H1 (cell line): ENCODE measurements at regions not wholly inside any gene's neighbourhood (a gene's known extent, or its start where the extent isn't known, plus 50 kb on each side); places are given as distances from the start of the nearest gene placed in this dataset.

Experiments used
- CTCF ChIA-PET: fragments of 300-600 bp; sonication (Branson Sonifier 250); formaldehyde crosslinking; loops from one replicate; lab custom pipeline; 2021; ENCODE audit not compliant: partially characterized antibody; lab: Charles Lee
- POLR2A ChIA-PET: fragments of 300-600 bp; sonication (Branson Sonifier 250); formaldehyde crosslinking; loops from one replicate; lab custom pipeline; 2021; ENCODE audit warnings: inconsistent platforms; ENCODE audit not compliant: partially characterized antibody; lab: Charles Lee
- DNase-seq, 2 experiments: peaks; one replicate each; pipeline versions ENCODE4 v3.0.0 to v3.0.0-alpha.2; 2010 to 2022; ENCODE audit warnings: low spot score in 2 of 2, low read depth in 1 of 2, mixed read lengths in 1 of 2
- FAIRE-seq: peaks from 2 replicates; lab custom pipeline; 2011; peaks lifted over from hg19 to GRCh38; lab: Jason Lieb, UNC
- H2AFZ ChIP-seq: 2 replicates; pipeline ENCODE4 v1.8.1; 2012; ENCODE audit warnings: low read length, inconsistent platforms
- H2AK5ac ChIP-seq: 2 replicates; pipeline ENCODE4 v1.6.1; 2013; ENCODE audit warnings: low read depth, low read length
- H2BK120ac ChIP-seq: replicated peaks from 2 replicates; pipeline ENCODE3; 2013; ENCODE audit warnings: low read depth, low read length, inconsistent platforms
- H2BK12ac ChIP-seq: 2 replicates; pipeline ENCODE4 v1.6.1; 2013; ENCODE audit warnings: low read depth, low read length
- H2BK15ac ChIP-seq: 2 replicates; pipeline ENCODE4 v1.6.1; 2013; ENCODE audit warnings: low read length
- H2BK20ac ChIP-seq: 2 replicates; pipeline ENCODE4 v1.6.1; 2013; ENCODE audit warnings: low read length
- H2BK5ac ChIP-seq: 2 replicates; pipeline ENCODE4 v1.6.1; 2013; ENCODE audit warnings: low read depth, low read length
- H3K14ac ChIP-seq: 2 replicates; pipeline ENCODE4 v1.6.1; 2013; ENCODE audit warnings: inconsistent platforms; ENCODE audit not compliant: insufficient read length
- H3K18ac ChIP-seq: 2 replicates; pipeline ENCODE4 v1.6.1; 2013; ENCODE audit warnings: low read length; ENCODE audit errors: extremely low read depth
- H3K23ac ChIP-seq: 2 replicates; pipeline ENCODE4 v1.6.1; 2013; ENCODE audit warnings: inconsistent platforms; ENCODE audit not compliant: insufficient read length
- H3K23me2 ChIP-seq: 2 replicates; pipeline ENCODE4 v1.6.1; 2013; ENCODE audit warnings: low read depth, low read length
- H3K27ac ChIP-seq: 2 replicates; pipeline ENCODE4 v1.6.1; 2011; ENCODE audit warnings: low read depth, low read length, inconsistent platforms
- H3K27me3 ChIP-seq, 4 experiments: replicated peaks in 1 of 4; 1 replicate in 1 of 4; 2 replicates in 3 of 4; pipeline versions ENCODE4 v1.6.1 to v1.8.1; 2011 to 2013; ENCODE audit warnings: low read length in 3 of 4, mild to moderate bottlenecking in 3 of 4, inconsistent platforms in 2 of 4, mixed read lengths in 2 of 4, moderate library complexity in 1 of 4; ENCODE audit not compliant: control insufficient read depth in 3 of 4, insufficient read depth in 3 of 4; ENCODE audit errors: extremely low read depth in 1 of 4
- H3K36me3 ChIP-seq, 4 experiments: 2 replicates each; pipeline versions ENCODE4 v1.6.1 to v1.8.1; 2011 to 2013; ENCODE audit warnings: mild to moderate bottlenecking in 4 of 4, low read length in 3 of 4, moderate library complexity in 2 of 4, control low read depth in 1 of 4, inconsistent platforms in 1 of 4; ENCODE audit not compliant: insufficient read depth in 4 of 4, control insufficient read depth in 2 of 4
- H3K4ac ChIP-seq: replicated peaks from 2 replicates; pipeline ENCODE3; 2013; ENCODE audit warnings: low read length, low read depth, mixed read lengths, inconsistent platforms; ENCODE audit not compliant: insufficient read length
- H3K4me1 ChIP-seq, 4 experiments: replicated peaks in 1 of 4; 1 replicate in 1 of 4; 2 replicates in 3 of 4; pipeline versions ENCODE4 v1.6.1 to v1.8.1; 2011 to 2013; ENCODE audit warnings: low read length in 3 of 4, inconsistent platforms in 2 of 4, mixed read lengths in 1 of 4; ENCODE audit not compliant: insufficient read depth in 4 of 4, control insufficient read depth in 3 of 4
- H3K4me2 ChIP-seq, 2 experiments: 2 replicates each; pipeline versions ENCODE4 v1.6.1 to v1.8.1; 2011 to 2013; ENCODE audit warnings: low read depth in 2 of 2, low read length in 2 of 2, control low read depth in 1 of 2, inconsistent platforms in 1 of 2, mild to moderate bottlenecking in 1 of 2; ENCODE audit not compliant: insufficient read depth in 1 of 2
- H3K4me3 ChIP-seq, 4 experiments: fragments of 200-600, 300-600 bp in 1 of 4; sonication (generic), shearing (Covaris generic), sonication (Bioruptor Twin) in 1 of 4; 2 replicates each; pipeline versions ENCODE4 v1.5.1 to v1.8.1; 2011 to 2016; ENCODE audit warnings: low read length in 4 of 4, low read depth in 3 of 4, control low read depth in 2 of 4, inconsistent platforms in 2 of 4, mild to moderate bottlenecking in 2 of 4, mixed read lengths in 1 of 4, moderate library complexity in 1 of 4; ENCODE audit not compliant: insufficient read depth in 2 of 4; ENCODE audit errors: extremely low read depth in 1 of 4
- H3K56ac ChIP-seq: replicated peaks from 2 replicates; pipeline ENCODE3; 2013; ENCODE audit warnings: low read depth, mild to moderate bottlenecking, mixed read lengths, low read length, inconsistent platforms; ENCODE audit not compliant: insufficient read length
- H3K79me1 ChIP-seq: 2 replicates; pipeline ENCODE4 v1.6.1; 2013; ENCODE audit warnings: low read depth, low read length, control low read depth
- H3K79me2 ChIP-seq, 2 experiments: 2 replicates each; pipeline versions ENCODE4 v1.6.1 to v1.8.1; 2012 to 2013; ENCODE audit warnings: low read length in 2 of 2, mild to moderate bottlenecking in 2 of 2, inconsistent platforms in 1 of 2; ENCODE audit not compliant: insufficient read depth in 2 of 2, control insufficient read depth in 1 of 2
- H3K9ac ChIP-seq, 4 experiments: replicated peaks in 1 of 4; 1 replicate in 1 of 4; 2 replicates in 3 of 4; pipeline versions ENCODE4 v1.6.1 to v1.8.1; 2011 to 2013; ENCODE audit warnings: low read depth in 3 of 4, low read length in 3 of 4, control low read depth in 2 of 4, mild to moderate bottlenecking in 2 of 4, moderate library complexity in 2 of 4, inconsistent platforms in 1 of 4; ENCODE audit errors: extremely low read depth in 1 of 4
- H3K9me3 ChIP-seq, 2 experiments: 2 replicates each; pipeline versions ENCODE4 v1.6.1 to v1.8.1; 2012 to 2013; ENCODE audit warnings: mild to moderate bottlenecking in 2 of 2, moderate library complexity in 2 of 2, control low read depth in 1 of 2, inconsistent platforms in 1 of 2, low read depth in 1 of 2, low read length in 1 of 2, mixed read lengths in 1 of 2; ENCODE audit not compliant: insufficient read depth in 2 of 2
- H4K20me1 ChIP-seq, 2 experiments: replicated peaks in 1 of 2; 2 replicates each; pipeline versions ENCODE3 to v1.8.1; 2011 to 2013; ENCODE audit warnings: inconsistent platforms in 2 of 2, low read length in 2 of 2, mild to moderate bottlenecking in 1 of 2; ENCODE audit not compliant: insufficient read depth in 2 of 2, control insufficient read depth in 1 of 2
- H4K5ac ChIP-seq: 2 replicates; pipeline ENCODE4 v1.6.1; 2013; ENCODE audit warnings: low read length, low read depth, mixed read lengths, inconsistent platforms; ENCODE audit not compliant: insufficient read length
- H4K8ac ChIP-seq: 2 replicates; pipeline ENCODE4 v1.8.0; 2013; ENCODE audit warnings: mild to moderate bottlenecking, moderate library complexity, low read length, inconsistent platforms; ENCODE audit not compliant: insufficient read depth; ENCODE audit errors: extremely low read depth
- H4K91ac ChIP-seq: replicated peaks from 2 replicates; pipeline ENCODE3; 2013; ENCODE audit warnings: low read length, mixed read lengths, inconsistent platforms; ENCODE audit not compliant: insufficient read length
- CEBPB ChIP-seq: IDR thresholded peaks from 2 replicates; pipeline ENCODE4 v1.6.1; 2012; ENCODE audit warnings: low read depth, low read length
- EGR1 ChIP-seq: IDR thresholded peaks from 2 replicates; pipeline ENCODE4 v1.6.1; 2011; ENCODE audit warnings: low read depth, low read length, borderline replicate concordance
- HDAC2 ChIP-seq, 2 experiments: fragments of 300-600 bp in 1 of 2; sonication (generic) in 1 of 2; IDR thresholded peaks; 2 replicates each; pipeline ENCODE4 v1.6.1; 2011 to 2012; ENCODE audit warnings: low read depth in 2 of 2, low read length in 2 of 2, mild to moderate bottlenecking in 2 of 2, moderate library complexity in 2 of 2, borderline replicate concordance in 1 of 2, inconsistent platforms in 1 of 2
- RBBP5 ChIP-seq: IDR thresholded peaks from 2 replicates; pipeline ENCODE4 v1.7.1; 2012; ENCODE audit warnings: low read depth, mild to moderate bottlenecking, inconsistent platforms, low read length, moderate library complexity, borderline replicate concordance
- SAP30 ChIP-seq: fragments of 300-600 bp; sonication (generic); IDR thresholded peaks from 2 replicates; pipeline ENCODE4 v1.7.1; 2012; ENCODE audit warnings: low read length, moderate library complexity, mild to moderate bottlenecking, inconsistent platforms; ENCODE audit not compliant: insufficient read depth, insufficient replicate concordance
- SIN3A ChIP-seq, 2 experiments: IDR thresholded peaks in 1 of 2; conservative IDR thresholded peaks in 1 of 2; 2 replicates each; pipeline ENCODE4 v1.6.1; 2011 to 2012; ENCODE audit warnings: low read length in 2 of 2, improper control_type of control experiment in 1 of 2, low read depth in 1 of 2, mild to moderate bottlenecking in 1 of 2
- SP2 ChIP-seq: IDR thresholded peaks from 2 replicates; pipeline ENCODE4 v1.6.1; 2012; ENCODE audit warnings: mild to moderate bottlenecking, low read length, inconsistent platforms
- TAF7 ChIP-seq: optimal IDR thresholded peaks from 2 replicates; pipeline ENCODE3; 2011; ENCODE audit warnings: low read depth, mild to moderate bottlenecking, inconsistent platforms, low read length, moderate library complexity, borderline replicate concordance
- WGBS, 2 experiments: shearing (Covaris generic) in 1 of 2; methylation state at CpG; one replicate each; pipeline versions ENCODE4 v1.1.6 to v1.1.7; 2013 to 2015; ENCODE audit warnings: low lambda C conversion rate in 2 of 2, mixed read lengths in 2 of 2, inconsistent platforms in 1 of 2, low coverage in 1 of 2, missing lambda C conversion rate in 1 of 2; ENCODE audit not compliant: insufficient replicate concordance in 2 of 2, insufficient coverage in 1 of 2, insufficient read length in 1 of 2; ENCODE audit errors: extremely low coverage in 1 of 2, missing lambda C conversion rate in 1 of 2; 5-methylcytosine and 5-hydroxymethylcytosine counted together
- TF ChIP-seq, protein P1 (sequence below): IDR thresholded peaks from 2 replicates; pipeline ENCODE4 v1.6.1; 2012; ENCODE audit warnings: low read length, inconsistent platforms
- TF ChIP-seq, protein P2 (sequence below): IDR thresholded peaks from 2 replicates; pipeline ENCODE4 v1.6.1; 2011; ENCODE audit warnings: low read length, improper control_type of control experiment

DNA sequence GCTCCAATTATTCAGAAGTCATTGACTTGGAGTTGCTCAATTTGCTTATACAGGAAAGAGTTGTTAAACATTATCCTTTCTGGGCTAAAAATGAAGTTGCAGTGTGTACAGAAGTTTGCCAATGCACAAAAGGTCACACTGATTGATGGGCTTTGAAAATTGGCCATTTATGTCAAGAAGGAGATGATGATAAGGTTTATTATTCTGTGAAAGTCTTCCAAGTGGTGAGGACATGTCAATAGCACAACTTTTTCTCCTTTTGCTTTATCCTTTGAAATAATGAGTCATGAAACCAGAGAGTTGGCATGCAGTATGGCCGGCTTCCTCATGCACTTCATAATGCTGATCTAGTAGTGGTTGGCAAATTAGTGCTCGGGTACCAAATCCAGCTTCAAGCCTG, 848.5 kb upstream of the WWC1 start:
- Histone ChIP-seq H2AK5ac (no peak overlapping the region), H2BK12ac (no peak overlapping the region), H4K20me1 (no peaks in the 10 kb centered on the region), H2BK120ac (no peak overlapping the region), H2BK5ac (no peak overlapping the region), H4K91ac (no peak overlapping the region), H3K27me3 (no peaks in the 10 kb centered on the region), H3K9ac (no peak overlapping the region), H3K56ac (no peak overlapping the region), H3K4ac (no peak overlapping the region), H2AFZ (no peak overlapping the region), H3K23ac (no peak overlapping the region), H3K27ac (no peak overlapping the region), H2BK15ac (no peak overlapping the region), H4K8ac (no peak overlapping the region), H3K36me3 (no peaks in the 10 kb centered on the region), H3K4me2 (no peak overlapping the region), H3K14ac (no peak overlapping the region), H2BK20ac (no peak overlapping the region), H3K4me3 (no peak overlapping the region), H3K4me1 (peaks cover 0 to 4% (median 0%) of the 10 kb centered on the region in 4 experiments; a peak in 3 of 7 replicates), H4K5ac (no peak overlapping the region), H3K79me2 (no peaks in the 10 kb centered on the region), H3K18ac (no peak overlapping the region), H3K23me2 (no peaks in the 10 kb centered on the region), H3K79me1 (no peaks in the 10 kb centered on the region), H3K9me3 (no peaks in the 10 kb centered on the region; a peak in 1 of 4 replicates)
- ChIA-PET POLR2A (no interaction called here), CTCF (no interaction called here)
- WGBS, 2 experiments, result 88% methylated on average over 2 of the region's 2 CpGs; no CpG with 5 or more reads in 1 of the 2 experiments
- no peak for FAIRE-seq
- no peak for DNase-seq
- TF ChIP-seq SAP30 (no peak), SP2 (no peak), SIN3A (conservative IDR thresholded peaks at IDR 0.05 in 1 of 2, IDR thresholded peaks at IDR 0.05 in 1 of 2; ENCODE audit: low read depth in 1 of 2, low read length in 2 of 2) (no peak), EGR1 (no peak), TAF7 (no peak), HDAC2 (IDR thresholded peaks at IDR 0.05; ENCODE audit: borderline replicate concordance in 1 of 2, low read depth in 2 of 2, low read length in 2 of 2) (no peak), CEBPB (no peak), RBBP5 (no peak)
- TF ChIP-seq, protein P1, sequence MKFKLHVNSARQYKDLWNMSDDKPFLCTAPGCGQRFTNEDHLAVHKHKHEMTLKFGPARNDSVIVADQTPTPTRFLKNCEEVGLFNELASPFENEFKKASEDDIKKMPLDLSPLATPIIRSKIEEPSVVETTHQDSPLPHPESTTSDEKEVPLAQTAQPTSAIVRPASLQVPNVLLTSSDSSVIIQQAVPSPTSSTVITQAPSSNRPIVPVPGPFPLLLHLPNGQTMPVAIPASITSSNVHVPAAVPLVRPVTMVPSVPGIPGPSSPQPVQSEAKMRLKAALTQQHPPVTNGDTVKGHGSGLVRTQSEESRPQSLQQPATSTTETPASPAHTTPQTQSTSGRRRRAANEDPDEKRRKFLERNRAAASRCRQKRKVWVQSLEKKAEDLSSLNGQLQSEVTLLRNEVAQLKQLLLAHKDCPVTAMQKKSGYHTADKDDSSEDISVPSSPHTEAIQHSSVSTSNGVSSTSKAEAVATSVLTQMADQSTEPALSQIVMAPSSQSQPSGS, result no peak
- TF ChIP-seq, protein P2, sequence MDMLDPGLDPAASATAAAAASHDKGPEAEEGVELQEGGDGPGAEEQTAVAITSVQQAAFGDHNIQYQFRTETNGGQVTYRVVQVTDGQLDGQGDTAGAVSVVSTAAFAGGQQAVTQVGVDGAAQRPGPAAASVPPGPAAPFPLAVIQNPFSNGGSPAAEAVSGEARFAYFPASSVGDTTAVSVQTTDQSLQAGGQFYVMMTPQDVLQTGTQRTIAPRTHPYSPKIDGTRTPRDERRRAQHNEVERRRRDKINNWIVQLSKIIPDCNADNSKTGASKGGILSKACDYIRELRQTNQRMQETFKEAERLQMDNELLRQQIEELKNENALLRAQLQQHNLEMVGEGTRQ, result no peak
